GM21360 (cell line): ENCODE measurements at regions not wholly inside any gene's neighbourhood (a gene's known extent, or its start where the extent isn't known, plus 50 kb on each side); places are given as distances from the start of the nearest gene placed in this dataset.
"Not testable (repeated sequence)": the region's sequence is repeated elsewhere in the genome, so short reads cannot be mapped to it uniquely, and the experiment has no call there.

Source experiments
- ATAC-seq: cut with Tn5 transposase; IDR thresholded peaks from one replicate; pipeline ENCODE4 v1.9.1; 2021; ENCODE audit warnings: mild to moderate bottlenecking, moderate library complexity; ENCODE audit not compliant: unreplicated experiment

DNA sequence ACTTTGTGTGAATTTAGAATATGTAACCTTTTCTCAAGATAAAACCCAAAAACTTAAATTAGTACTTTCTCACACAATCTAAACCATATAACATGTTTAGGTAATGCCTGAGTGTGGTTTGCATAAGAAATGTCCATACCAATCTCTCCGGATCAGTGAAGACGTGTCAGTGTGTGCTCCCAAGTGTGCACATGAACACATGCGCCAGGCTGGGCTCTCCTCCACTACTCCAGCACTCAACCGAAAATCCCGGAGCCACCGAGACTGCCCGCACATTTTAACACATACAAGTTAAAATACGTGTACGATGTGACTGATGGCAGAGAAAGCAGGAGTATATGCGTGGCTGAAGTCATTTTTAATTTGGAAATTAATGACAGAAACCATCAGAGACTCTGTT, 658.4 kb downstream of the EFNA5 start:
- ATAC-seq = no peak

DNA sequence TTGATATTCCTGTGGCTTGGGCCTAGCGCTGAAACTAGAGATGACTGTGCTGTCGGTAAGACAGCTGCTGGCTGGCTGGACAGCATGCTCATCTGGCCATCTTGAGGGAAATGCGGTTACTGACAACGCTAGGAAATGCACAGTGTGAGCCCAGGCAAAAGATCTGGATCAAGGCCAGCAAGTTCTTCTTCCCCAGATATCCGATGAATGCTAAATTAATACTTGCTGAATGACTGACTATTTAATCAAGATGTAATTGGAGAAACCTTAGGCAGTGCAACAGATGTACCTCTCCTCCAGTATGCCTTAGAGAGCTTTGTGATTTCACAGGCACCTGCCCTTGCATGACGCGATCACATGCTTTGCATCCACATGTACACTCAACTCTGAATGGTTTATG, 659.1 kb downstream of the EFNA5 start:
- ATAC-seq = no peak

DNA sequence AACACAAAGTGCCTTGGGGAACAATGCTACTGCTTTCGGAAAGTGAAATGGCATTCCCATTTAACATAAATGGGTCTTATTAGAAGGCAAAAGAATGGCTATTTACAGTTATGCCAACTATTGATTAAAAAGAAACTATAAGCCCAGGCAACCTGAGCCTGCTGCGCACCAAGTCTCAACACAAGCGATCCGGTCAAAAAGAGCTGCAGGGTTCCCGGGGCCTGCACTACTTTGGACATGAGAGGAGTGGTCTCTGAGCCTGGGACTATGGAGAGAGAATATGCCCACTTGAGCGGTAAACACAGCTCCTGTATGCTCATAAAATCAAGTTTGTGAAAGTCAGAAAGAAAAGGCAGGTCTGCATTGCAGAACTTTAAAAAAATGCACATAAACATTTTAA, 660.7 kb downstream of the EFNA5 start:
- ATAC-seq = no peak

DNA sequence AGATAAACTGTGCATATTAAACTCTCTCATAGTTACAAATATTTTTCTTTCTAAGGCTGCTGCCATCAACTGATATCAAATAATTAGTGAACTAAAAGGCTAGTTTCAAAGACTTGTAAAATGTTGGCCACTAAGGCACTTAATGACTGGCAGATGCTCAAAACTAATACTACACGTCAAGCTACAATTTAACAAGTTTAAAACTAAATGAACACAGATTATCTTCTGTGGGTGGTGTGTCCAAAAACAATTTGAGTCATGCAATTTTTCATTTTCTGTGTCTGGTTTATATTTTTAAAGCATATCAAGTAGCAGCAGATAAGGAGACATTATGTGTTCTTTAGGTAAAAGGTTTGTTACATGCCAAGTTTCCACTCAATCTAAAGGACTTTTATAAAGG, 665.1 kb downstream of the EFNA5 start:
- ATAC-seq = no peak

DNA sequence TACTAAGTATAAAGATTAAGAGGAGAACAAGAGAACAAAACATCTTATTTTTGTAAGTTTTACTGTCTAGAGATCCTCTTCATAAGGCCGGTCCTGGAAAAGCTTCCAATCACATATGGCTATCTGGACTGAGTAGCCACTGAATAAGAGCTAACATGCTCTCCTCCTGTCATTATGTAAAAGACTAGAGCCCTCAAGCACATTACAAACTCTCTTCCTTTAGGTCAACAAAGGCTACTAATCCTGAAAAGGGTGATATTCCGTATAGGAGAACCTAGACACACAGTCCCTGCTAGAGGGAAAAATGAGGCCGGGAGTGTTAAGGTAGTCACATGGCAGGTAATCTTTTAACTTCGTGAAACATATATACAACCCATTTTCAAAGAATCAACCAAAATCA, 665.6 kb downstream of the EFNA5 start:
- no peak for ATAC-seq

DNA sequence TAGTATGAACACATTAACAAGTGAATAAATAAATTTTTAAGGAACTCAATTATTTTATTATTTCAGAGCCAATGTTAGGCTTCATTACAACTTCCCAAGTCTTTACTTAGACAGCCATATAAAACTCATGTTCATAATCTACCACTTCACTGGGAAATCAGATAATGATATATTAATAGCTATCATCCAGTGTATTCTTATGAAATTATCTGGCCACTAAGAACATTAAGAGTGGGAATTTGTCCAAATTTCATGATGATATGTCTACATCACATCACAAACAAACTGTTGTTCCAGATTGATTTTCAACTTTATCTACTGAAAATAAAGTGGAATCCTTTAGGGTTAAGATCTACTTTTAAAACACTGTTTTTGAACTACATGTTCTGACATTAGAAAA, 668.6 kb downstream of the EFNA5 start:
- no peak for ATAC-seq

DNA sequence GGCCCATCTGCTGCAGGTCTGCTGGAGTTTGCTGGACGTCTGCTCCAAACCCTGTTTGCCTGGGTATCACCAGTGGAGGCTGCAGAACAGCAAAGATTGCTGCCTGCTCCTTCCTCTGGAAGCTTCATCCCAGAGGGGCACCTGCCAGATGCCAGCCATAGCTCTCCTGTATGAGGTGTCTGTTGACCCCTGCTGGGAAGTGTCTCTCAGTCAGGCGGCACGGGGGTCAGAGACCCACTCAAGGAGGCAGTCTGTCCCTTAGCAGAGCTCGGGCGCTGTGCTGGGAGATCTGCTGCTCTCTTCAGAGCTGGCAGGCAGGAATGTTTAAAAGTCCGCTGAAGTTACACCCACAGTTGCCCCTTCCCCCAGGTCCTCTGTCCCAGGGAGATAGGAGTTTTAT, 671.2 kb downstream of the EFNA5 start:
- ATAC-seq = not testable (repeated sequence)

DNA sequence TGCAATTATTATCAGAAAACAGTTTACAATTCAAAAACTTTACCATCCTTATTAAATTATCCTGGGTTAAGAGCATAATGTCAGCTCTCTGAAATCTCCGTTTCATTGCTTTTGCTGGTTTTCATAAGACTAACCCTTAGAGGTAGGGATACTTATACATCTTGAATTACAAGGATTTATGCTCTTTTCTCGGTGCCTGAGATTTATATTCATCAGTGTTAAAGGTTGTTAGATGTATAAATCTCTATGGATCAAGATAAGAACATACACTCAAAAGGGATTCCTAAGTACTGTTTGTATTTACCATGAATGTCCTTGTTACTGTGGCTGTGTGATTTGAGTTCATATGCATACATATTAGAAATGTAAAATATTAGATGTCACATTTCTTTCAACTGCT, 684.7 kb downstream of the EFNA5 start:
- ATAC-seq = no peak

DNA sequence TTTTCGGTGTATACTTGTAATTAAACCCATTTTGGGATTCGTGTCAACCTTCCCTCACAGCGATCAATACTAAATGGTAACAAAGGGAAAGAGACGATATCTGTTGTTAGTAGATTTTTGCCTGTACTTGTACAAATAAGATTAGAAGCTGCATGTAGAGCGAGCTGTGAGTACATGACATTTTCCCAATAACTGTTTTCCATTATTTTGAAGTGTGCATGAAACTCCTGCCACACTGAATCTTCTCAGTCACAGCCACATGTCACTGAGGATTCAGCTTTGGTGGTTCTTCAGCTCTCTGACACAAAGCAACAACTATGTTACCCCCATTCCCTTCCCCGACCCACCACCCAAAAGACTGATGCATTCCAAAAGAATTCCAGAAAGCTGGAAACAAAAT, 685.6 kb downstream of the EFNA5 start:
- no peak for ATAC-seq

DNA sequence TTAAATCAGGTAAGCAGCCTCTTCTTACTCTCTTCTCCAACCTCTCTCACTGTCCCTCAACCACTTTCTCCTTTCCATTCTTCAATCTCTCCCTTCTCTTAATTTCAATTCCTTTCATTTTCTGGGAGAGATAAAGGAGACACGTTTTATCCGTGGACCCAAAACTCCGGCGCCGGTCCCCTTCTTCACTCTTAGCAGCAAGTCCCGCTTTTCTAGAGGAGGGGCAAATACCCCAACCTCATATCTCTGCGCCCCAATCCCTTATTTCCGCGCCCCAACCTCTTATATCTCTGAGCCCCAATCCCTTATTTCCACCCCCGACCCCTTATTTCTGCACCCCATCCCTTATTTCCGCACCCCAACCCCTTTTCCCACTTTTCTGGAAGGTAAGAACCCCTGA, 691.6 kb downstream of the EFNA5 start:
- not testable (repeated sequence) for ATAC-seq

DNA sequence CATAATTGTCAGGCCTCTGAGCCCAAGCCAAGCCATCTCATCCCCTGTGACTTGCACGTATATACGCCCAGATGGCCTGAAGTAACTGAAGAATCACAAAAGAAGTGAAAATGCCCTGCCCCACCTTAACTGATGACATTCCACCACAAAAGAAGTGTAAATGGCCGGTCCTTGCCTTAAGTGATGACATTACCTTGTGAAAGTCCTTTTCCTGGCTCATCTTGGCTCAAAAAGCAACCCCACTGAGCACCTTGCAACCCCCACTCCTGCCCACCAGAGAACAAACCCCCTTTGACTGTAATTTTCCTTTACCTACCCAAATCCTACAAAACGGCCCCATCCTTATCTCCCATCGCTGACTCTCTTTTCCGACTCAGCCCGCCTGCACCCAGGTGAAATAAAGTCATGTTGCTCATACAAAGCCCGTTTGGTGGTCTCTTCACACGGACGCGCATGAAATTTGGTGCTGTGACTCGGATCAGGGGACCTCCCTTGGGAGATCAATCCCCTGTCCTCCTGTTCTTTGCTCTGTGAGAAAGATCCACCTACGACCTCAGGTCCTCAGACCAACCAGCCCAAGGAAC, 692.1 kb downstream of the EFNA5 start:
- not testable (repeated sequence) for ATAC-seq

DNA sequence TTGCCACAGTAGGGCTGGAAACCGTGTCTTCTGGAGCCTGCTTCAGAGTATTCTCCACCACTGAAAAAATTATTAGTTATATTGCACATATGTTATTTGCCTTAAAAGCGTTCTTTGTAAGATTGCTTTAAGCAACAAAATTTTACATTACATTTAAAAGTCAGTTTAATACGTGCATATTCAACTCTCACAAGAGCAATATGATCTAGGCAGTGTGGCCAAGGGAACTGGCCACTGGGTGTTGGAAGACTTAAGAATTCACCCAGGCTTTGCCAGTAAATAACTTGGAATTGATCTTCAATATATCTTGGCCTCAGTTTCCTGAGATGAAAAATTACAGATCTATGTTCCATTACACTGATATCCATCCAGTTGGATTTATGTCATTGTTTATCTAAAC, 694.4 kb downstream of the EFNA5 start:
- no peak for ATAC-seq

DNA sequence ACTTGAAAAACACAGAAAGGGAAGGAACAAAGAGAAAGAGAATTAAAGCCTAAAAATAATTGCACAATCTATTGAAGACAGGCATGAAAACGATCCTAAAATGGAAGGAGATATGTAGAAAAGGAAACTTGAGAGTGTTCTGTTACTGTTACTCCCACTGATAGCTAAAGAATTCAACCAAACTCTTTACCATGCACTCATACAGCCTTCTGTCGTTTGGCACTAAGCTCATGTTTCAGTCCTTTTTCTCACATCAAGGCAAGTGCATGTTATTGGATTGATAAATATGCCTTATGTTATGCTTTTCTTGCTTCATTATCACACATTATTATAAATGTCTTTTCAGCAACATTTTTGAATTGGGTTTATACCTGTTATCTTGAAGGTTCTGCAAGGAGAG, 696.5 kb downstream of the EFNA5 start:
- ATAC-seq = no peak

DNA sequence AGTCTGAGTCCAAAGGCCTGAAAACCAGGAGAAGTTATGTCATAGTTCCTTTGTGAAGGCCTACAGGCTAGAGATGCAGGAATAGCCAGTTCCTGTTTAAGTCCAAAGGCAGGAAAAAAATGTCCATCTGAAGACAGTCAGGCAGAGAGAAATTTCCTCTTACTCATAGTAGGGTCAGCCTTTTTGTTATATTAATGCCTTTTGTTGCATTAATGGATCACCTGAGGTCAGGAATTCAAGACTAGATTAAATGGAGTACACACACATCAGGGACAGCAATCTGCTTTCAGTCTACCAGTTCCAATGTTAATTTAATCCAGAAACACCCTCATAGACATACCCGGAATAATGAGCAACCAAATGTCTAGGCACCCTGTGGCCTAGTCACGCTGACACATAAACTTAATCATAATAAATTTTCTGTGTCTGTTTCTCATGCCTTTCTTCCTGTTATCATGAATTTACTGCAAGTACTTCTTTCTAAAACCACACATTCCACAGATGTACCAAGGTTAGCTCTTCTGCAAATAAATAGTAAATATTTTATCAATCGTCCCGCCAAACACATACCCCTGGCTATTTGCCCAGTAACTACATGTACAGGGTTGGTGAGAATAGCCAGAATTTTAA, 703.9 kb downstream of the EFNA5 start:
- no peak for ATAC-seq

DNA sequence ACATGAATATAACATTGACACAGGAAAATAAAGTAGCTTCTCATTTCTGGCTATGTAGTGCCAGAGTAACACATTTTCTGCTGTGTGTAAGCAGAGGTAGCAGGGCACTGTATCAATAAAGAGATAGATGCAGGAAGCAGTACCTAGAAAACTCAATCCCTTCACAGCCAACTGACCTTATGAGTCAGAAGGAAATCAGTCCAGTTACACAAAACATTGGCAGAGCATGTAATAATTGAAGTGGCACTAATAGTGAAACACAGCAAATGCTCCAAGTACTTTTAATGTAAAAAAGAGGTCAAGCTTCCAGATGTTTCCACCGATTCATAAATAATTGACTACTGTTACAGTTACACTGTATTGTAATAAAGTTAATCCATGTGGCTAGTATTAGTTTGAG, 706.6 kb downstream of the EFNA5 start:
- ATAC-seq = no peak

DNA sequence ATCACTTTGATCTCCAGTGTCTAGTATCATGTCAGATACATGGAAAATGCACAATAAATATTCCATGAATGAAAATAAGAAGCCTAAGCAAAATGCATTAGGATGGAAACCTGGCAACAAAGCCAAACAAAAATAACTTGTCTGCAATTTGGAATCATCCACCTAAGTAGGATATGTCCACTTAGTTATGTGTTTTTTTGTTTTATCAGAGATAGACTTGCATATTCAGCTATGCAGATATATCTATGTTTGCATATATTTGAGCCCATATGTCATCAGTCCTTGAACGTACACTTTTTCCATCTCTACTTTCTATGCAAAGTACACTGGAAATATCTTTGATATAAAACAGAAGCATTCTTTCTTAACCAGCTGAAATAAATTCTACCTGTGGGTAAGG, 707.1 kb downstream of the EFNA5 start:
- no peak for ATAC-seq

DNA sequence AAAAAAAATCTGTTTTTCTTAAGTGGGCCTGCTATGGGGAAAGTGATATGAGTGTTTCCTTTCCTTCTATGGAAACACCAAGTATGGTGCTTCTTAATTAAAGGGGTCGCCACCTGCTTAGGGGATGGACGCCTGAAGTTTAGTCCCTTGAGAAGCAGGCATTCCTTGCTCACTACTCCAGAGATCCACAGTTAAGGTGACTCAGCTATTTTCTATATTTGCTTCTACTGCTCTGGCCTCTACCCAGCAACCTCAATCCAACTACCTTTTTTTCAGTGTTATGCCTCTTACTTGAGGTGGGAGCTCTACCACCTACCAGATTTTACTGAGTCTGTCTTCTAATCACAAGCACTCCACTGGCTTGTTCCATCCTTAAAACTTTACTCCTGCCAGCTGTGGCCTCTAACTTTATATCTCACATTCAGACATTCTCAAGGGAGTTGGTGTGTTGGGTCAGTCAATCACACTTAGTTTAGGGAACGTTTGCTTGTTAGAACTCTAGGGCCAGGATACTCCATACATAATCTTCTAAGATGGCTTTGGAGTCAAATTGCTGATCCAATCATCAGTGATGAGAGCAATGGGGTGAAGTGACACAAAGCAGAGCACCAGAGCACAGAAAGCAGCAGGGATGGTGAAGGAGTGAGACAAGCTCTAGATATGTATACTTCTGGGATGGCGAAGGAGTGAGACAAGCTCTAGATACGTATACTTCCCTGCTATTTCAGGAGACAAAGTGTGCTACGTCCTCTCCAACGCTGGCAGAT, 708.1 kb downstream of the EFNA5 start:
- ATAC-seq = no peak

DNA sequence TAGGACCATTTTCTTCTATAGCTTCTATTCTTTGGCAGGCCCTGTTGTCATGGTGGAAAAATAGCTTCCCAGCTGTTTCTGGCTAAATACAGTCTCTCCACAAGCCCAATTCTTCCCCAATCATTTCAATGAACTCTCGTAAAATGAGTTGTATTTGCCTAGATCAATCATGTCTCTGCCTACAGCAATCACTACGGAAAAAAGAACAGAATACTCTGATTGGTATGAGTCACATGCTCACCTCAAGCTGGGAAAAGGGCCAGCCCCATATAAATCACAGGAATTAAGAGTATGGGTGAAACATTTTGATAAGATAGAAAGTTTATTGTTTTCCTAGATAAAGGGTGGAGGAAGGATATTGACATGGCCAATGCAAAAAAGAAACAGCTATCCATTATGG, 711.4 kb downstream of the EFNA5 start:
- no peak for ATAC-seq

DNA sequence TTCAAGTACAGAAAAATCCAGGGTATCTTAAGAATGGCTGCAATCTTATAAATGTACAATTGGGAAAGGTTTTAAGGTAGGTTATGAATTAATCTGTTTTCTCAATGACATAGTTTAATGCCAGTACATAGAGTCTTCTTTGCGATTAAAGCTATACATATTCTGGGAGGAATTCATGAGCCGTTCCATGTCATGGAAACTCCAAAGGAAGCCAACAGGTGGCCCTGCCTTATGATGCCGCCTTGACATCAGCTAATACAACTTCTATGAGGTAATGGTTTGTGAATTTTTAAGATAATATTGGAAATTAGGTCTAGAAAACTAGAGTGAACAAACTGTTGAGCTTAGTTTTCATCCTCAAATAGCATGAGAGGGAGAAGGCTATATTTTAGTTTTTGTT, 713.4 kb downstream of the EFNA5 start:
- no peak for ATAC-seq

DNA sequence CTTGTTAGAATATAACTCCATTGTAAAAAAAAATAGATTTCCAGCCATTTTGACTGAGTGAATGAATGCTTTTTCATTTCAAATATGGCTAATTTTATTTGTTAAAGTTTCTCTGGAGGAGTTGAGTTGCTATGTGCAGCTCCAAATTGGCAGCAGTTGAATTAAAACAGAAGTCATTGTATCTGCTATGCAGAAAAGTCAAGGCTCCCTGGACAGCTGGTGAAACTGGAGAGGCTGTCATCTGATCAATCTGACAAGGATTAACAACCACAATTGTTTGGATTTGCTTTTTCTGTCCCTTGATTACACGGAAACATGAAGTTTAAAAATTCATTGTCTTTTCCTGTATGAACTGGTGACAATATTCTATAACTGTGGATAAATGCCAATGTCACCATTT, 713.9 kb downstream of the EFNA5 start:
- ATAC-seq = no peak

DNA sequence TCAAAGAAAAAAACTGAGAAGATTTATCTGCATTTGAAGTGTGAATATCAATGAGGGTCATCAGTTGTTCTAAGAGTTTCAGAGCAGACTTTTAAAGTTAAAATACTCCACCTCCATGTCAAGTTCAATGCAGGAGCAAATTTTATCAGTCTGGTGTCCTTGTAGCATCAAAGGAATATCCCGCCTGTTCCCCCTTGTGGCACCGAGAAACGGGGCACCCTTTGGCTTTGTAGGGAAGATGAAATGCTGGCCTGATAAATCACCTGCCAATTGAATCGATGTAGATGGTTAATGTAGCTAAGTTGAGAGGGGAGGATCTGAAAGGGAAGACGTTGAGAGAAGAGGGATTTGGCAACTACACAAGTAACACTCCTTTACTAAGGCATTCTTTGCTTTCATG, 714.5 kb downstream of the EFNA5 start:
- ATAC-seq = no peak

DNA sequence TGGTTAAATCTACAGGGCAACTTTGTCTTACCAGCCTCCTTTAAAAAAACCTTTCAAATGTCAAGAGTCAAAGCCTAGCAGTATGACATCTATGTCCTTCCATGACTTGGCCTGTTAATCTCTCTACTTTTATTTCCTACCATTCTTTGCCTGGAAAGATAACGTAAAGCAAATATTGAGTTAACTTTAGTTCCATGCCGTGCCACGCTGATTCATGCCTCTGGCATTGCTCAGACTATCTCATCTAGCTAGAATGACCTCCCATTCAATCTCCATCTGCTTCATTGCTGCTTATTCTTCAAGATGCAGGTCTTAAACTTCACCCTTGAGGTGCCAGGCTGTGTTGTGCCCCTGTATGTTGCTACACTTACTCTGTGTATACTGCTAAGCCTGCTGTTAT, 729.8 kb downstream of the EFNA5 start:
- no peak for ATAC-seq
